Thoracic aorta (tissue), 2 donors: ENCODE measurements at regions not wholly inside any gene's neighbourhood (a gene's known extent, or its start where the extent isn't known, plus 50 kb on each side); places are given as distances from the start of the nearest gene placed in this dataset.

Experiments
- ATAC-seq: fragments of 150-250 bp; one replicate; pipeline ENCODE4 v1.8.0; 2017; ENCODE audit warnings: low read depth; ENCODE audit not compliant: insufficient number of reproducible peaks, low FRiP score
- DNase-seq: peaks from one replicate; pipeline ENCODE4 v3.0.0-alpha.2; 2020; ENCODE audit warnings: low spot score
- H3K27ac ChIP-seq, 2 donors: fragments of 200-600 bp; sonication (generic); 1 replicate in 1 of 2; 2 replicates in 1 of 2; pipeline ENCODE4 v1.5.1; 2016; ENCODE audit warnings: mild to moderate bottlenecking in 2 of 2, moderate library complexity in 2 of 2
- H3K27me3 ChIP-seq: fragments of 200-600 bp; sonication (generic); replicated peaks from 2 replicates; pipeline ENCODE4 v1.6.0; 2016; ENCODE audit warnings: mild to moderate bottlenecking; ENCODE audit not compliant: insufficient read depth
- H3K36me3 ChIP-seq: fragments of 200-600 bp; sonication (generic); one replicate; pipeline ENCODE4 v1.5.1; 2016
- H3K4me1 ChIP-seq, 2 donors: fragments of 200-600 bp; sonication (generic); 1 replicate in 1 of 2; 2 replicates in 1 of 2; pipeline versions ENCODE4 v1.5.1 to v1.6.0; 2016; ENCODE audit warnings: low read depth in 2 of 2, mild to moderate bottlenecking in 1 of 2; ENCODE audit not compliant: control insufficient read depth in 1 of 2
- H3K4me3 ChIP-seq: fragments of 200-600 bp; sonication (generic); 2 replicates; pipeline ENCODE4 v1.5.1; 2016; ENCODE audit warnings: mild to moderate bottlenecking
- H3K9me3 ChIP-seq: fragments of 200-600 bp; sonication (generic); 2 replicates; pipeline ENCODE4 v1.5.1; 2016
- CTCF ChIP-seq: fragments of 200-600 bp; sonication (generic); IDR thresholded peaks from one replicate; pipeline ENCODE4 v1.5.1; 2019; ENCODE audit warnings: antibody characterized with exemption

DNA sequence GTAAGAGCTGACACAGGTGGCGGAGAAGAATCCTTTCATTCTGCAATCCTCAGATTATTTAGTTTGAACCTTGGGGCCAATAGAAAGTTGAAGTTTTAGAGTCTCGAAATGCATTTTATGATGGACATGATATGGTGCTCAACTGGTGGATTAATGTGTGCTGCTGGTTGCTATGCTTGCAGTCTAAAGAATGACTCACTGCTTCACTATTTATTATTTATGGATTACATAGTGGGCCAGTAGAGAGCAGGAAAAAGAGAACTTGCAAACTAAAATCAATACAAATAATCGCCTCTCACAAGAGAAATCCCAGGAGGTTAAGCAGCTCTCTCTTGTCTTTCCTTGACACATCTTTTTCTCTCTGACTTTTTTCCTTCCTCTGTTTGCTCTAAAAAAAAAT, 2326.8 kb upstream of the AGA start:
- no peaks in the 10 kb centered on the region for H3K27me3 ChIP-seq
- no peak for DNase-seq
- no peak overlapping the region for H3K4me3 ChIP-seq
- no peak overlapping the region for H3K27ac ChIP-seq
- no peaks in the 10 kb centered on the region for H3K36me3 ChIP-seq
- no peak for ATAC-seq
- H3K4me1 ChIP-seq, result no peaks in the 10 kb centered on the region
- no peaks in the 10 kb centered on the region for H3K9me3 ChIP-seq
- no peak for TF ChIP-seq CTCF

DNA sequence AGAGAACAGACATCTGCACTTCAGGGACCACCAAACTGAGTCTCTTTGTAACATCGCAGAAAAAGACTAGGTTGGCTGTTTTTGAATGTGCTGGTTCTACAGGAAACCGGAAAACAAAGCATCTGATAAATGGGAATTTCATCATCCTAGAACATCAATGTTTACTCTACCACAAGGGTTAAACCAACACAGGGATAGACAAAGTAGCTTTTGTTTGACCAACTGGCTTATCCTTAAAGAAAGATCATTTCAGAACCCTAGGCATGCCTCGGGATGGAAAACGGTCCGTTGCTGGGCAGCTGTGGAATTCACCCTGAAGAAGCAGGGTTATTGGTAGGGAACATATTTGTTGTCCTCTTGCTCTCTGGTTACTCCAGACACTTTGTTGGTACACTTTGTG, 2355.5 kb upstream of the AGA start:
- ATAC-seq, result no peak
- no peak for DNase-seq
- no peaks in the 10 kb centered on the region for H3K9me3 ChIP-seq
- H3K4me1 ChIP-seq, result no peaks in the 10 kb centered on the region
- H3K27ac ChIP-seq, result no peak overlapping the region
- no peak overlapping the region for H3K4me3 ChIP-seq
- no peaks in the 10 kb centered on the region for H3K27me3 ChIP-seq
- no peak for TF ChIP-seq CTCF
- H3K36me3 ChIP-seq, result no peaks in the 10 kb centered on the region

GRCh38 chr4:179803857-179804256, 2361.6 kb upstream of the AGA start:
- no peak for DNase-seq
- no peak for ATAC-seq
- H3K27me3 ChIP-seq, result no peaks in the 10 kb centered on the region
- H3K4me1 ChIP-seq, result no peaks in the 10 kb centered on the region
- no peaks in the 10 kb centered on the region for H3K9me3 ChIP-seq
- TF ChIP-seq CTCF, result no peak
- no peak overlapping the region for H3K27ac ChIP-seq
- H3K36me3 ChIP-seq, result no peaks in the 10 kb centered on the region
- no peak overlapping the region for H3K4me3 ChIP-seq

DNA sequence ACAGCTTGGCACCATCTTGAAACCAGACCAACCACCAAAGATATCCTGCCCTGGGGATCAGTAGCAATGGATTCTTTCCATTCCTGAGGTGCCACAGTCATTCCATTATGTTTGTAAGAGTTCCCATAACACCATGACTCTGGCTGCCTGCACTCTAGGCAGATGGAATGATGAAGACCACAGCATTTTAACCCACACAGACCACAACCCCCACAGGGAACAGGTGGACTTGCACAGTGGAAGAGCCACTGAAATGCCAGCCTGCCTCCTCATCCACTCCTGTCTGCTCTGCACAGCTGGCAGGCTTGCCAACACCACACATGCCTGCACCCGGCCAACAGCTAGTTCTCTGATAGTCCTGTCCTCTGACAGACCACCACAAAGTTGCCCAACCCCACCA, 2362.2 kb upstream of the AGA start:
- H3K27ac ChIP-seq, result no peak overlapping the region
- no peaks in the 10 kb centered on the region for H3K27me3 ChIP-seq
- no peak for TF ChIP-seq CTCF
- no peak for DNase-seq
- H3K4me3 ChIP-seq, result no peak overlapping the region
- no peaks in the 10 kb centered on the region for H3K4me1 ChIP-seq
- no peak for ATAC-seq
- H3K36me3 ChIP-seq, result no peaks in the 10 kb centered on the region
- no peaks in the 10 kb centered on the region for H3K9me3 ChIP-seq

DNA sequence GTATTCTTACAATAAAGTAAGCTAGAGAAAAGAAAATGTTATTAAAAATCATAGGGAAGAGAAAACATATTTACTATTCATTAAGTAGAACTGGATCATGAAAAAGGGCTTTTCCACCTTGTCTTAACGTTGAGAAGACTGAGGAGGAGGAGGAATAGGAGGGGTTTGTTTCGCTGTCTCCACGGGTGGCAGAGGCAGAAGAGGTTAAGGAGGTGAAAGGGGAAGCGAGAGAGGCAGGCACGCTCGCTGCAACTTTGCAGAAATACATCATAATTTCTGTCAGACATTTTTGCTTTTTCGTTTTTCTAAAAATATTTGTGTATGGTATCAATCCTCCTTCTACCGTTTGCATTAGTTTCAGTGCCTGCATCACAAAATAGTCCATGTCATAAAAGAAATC, 2375.1 kb upstream of the AGA start:
- no peak for ATAC-seq

More for the DNA sequence above, 2375.1 kb upstream of the AGA start:
- Histone ChIP-seq H3K9me3 (no peaks in the 10 kb centered on the region), H3K27ac (no peak overlapping the region), H3K36me3 (no peaks in the 10 kb centered on the region), H3K4me1 (no peaks in the 10 kb centered on the region), H3K27me3 (no peaks in the 10 kb centered on the region), H3K4me3 (no peak overlapping the region)
- no peak for DNase-seq
- no peak for TF ChIP-seq CTCF
